ACC112 (cell line): ENCODE measurements at regions not wholly inside any gene's neighbourhood (a gene's known extent, or its start where the extent isn't known, plus 50 kb on each side); places are given as distances from the start of the nearest gene placed in this dataset.
A peak's percentile ranks its signal among the peaks of the same experiment; 100 is the strongest.

Experiments
- H2AFZ ChIP-seq: fragments of 200-600 bp; sonication (generic); one replicate; pipeline ENCODE4 v1.6.0; 2017; ENCODE audit warnings: antibody characterized with exemption, low read length; ENCODE audit not compliant: unreplicated experiment
- H3K27ac ChIP-seq: fragments of 200-600 bp; sonication (generic); 2 replicates; pipeline ENCODE4 v1.5.1; 2014; ENCODE audit warnings: low read depth, mild to moderate bottlenecking, antibody characterized with exemption, low read length, moderate library complexity
- H3K27me3 ChIP-seq: fragments of 200-600 bp; sonication (generic); 2 replicates; pipeline ENCODE4 v1.6.1; 2014; ENCODE audit warnings: mild to moderate bottlenecking, antibody characterized with exemption, low read length, moderate library complexity, mixed read lengths; ENCODE audit not compliant: insufficient read depth
- H3K36me3 ChIP-seq: fragments of 200-600 bp; sonication (generic); 2 replicates; pipeline ENCODE4 v1.6.1; 2016; ENCODE audit warnings: mild to moderate bottlenecking, antibody characterized with exemption, low read length, moderate library complexity, mixed read lengths; ENCODE audit not compliant: insufficient read depth
- H3K4me1 ChIP-seq: fragments of 200-600 bp; sonication (generic); one replicate; pipeline ENCODE4 v1.6.1; 2016; ENCODE audit warnings: low read length, mixed read lengths; ENCODE audit not compliant: insufficient read depth, unreplicated experiment, control insufficient read depth
- H3K4me3 ChIP-seq: fragments of 200-600 bp; sonication (generic); 2 replicates; pipeline ENCODE4 v1.5.1; 2014; ENCODE audit warnings: mild to moderate bottlenecking, low read depth, low read length
- H3K79me2 ChIP-seq: fragments of 200-600 bp; sonication (generic); one replicate; pipeline ENCODE4 v1.6.0; 2016; ENCODE audit warnings: low read length; ENCODE audit not compliant: control insufficient read depth, unreplicated experiment, insufficient read depth

DNA sequence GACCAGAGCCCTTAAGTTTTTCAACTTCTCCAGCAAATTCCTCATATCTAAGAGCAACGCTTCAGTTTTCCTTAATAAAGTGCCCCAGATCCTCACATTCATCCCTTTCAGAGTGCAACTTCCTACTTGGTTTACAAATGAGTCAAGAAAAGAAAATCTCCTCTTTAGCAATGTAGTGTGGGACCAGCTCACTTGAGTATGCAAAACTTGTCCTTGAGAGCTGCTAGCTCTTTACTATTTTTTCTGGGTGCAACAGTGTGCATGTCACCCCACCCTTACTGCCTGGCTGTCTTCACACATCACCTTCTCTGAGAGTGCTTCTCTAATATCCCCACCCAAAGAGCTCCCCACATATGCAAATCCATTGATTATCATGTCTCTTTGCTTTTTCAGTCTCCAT is 203.1 kb upstream of the CAMK1G start:
- H3K4me3 ChIP-seq: no peak overlapping the region
- H3K27ac ChIP-seq: no peak overlapping the region
- no peaks in the 10 kb centered on the region for H3K36me3 ChIP-seq
- no peaks in the 10 kb centered on the region for H3K79me2 ChIP-seq
- H3K4me1 ChIP-seq: peaks cover 24% of the 10 kb centered on the region
- no peaks in the 10 kb centered on the region for H3K27me3 ChIP-seq
- no peak overlapping the region for H2AFZ ChIP-seq

DNA sequence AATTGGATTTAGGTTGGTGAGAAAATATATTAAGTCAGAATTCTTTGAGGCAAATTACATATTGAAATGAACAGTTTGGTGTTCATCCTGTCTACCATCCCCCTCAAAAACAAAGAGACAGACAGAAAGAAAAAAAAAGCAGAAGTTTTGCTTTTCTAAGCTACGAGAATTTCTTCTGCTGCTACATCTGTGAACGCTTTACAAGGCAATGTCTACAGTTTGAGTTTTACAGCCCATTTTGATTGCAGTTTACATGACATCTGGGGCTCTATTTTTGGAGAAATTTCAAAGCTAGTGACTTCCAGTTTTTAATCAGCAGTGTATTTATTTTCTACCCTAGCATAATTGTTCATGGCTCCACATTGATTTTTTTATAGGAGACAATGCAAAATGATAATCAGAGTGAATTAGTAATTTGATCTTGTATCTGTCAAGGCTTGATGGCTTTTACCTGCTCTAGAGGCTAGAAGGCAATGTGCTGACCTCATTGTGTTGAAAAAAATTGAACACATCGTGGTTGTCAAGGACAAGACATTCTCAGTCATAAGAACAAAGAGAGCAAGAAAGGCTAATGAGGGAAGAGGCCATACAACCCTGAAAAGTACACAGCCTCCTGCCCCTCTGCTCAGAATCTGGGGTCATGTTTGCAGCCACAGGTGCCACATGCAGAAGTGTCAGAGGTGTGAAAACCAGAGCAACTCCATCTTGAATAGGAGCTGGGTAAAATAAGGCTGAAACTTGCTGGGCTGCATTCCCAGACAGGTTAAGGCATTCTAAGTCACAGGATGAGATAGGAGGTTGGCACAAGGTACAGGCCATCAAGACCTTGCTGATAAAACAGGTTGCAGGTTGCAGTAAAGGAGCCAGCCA is 201.0 kb upstream of the CAMK1G start:
- Histone ChIP-seq H2AFZ (peak overlapping the region; percentile 31), H3K36me3 (no peaks in the 10 kb centered on the region), H3K4me1 (peaks cover 16% of the 10 kb centered on the region), H3K27me3 (no peaks in the 10 kb centered on the region), H3K79me2 (no peaks in the 10 kb centered on the region), H3K4me3 (no peak overlapping the region), H3K27ac (no peak overlapping the region)

DNA sequence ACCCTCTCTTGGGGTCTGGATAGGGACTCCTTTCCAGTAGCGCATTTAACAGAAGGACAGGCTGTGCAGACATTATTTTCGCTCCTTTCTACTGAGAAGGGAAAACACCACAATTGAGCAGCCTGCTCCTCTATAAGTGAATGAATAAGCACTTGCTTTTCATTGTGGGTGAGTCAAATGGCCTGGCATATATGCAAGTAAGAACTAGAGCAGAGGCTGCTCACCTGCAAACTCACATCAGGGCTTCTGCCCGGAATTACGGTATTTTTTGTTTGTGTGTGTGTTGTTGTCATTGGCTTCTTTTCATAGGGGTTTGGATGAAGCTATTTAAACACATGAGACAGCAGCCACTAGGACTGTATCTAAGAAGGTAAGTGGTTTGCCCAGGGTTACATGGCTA is 200.1 kb upstream of the CAMK1G start:
- peak overlapping the region; percentile 88 for H2AFZ ChIP-seq
- no peak overlapping the region for H3K27ac ChIP-seq
- peaks cover 25% of the 10 kb centered on the region for H3K4me1 ChIP-seq

DNA sequence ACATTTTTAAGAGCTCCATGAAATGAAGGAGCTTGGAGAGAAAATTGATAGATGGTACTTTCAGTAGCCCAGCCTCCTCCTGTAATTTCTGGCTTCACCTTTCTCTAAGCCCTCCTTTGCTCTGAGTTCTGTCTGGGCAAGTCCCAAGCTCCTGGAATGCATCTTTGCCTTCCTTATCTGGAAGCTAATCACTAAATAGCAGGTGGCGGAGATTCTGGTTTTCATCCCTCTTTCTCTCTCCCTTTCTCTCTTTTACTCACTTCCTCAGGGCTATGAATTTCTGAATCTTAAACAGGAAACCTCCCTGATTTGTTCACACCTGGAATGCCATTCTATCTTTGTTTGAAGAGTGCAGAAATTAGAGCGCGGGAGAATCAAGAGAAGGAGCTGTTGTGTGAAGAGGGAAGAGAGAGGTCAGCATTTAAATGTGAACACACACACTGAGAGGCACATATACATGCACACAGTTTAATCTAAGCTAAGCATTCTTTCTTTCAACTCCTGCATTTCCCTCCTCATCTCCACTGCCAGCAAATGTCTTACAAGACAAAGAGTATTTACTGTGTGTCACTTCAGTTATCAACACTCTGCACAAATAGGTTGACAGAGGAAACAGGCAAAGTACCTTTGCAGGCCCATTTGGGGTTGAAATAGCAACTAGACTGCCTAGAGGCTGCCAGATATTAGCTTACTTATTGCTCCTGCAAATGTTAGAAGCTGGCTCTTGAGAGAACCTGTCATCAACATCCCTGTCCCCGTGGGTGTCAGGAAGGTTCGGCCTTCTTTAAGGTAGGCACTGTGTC is 199.4 kb upstream of the CAMK1G start:
- Histone ChIP-seq H3K79me2 (no peaks in the 10 kb centered on the region), H3K27ac (no peak overlapping the region), H3K27me3 (no peaks in the 10 kb centered on the region), H3K4me1 (peaks cover 32% of the 10 kb centered on the region), H2AFZ (peak overlapping the region; percentile 88), H3K4me3 (no peak overlapping the region), H3K36me3 (no peaks in the 10 kb centered on the region)

More for the DNA sequence above, 200.1 kb upstream of the CAMK1G start:
- H3K27me3 ChIP-seq: no peaks in the 10 kb centered on the region
- H3K79me2 ChIP-seq: no peaks in the 10 kb centered on the region
- no peaks in the 10 kb centered on the region for H3K36me3 ChIP-seq
- H3K4me3 ChIP-seq: peak overlapping the region; percentile 57

DNA sequence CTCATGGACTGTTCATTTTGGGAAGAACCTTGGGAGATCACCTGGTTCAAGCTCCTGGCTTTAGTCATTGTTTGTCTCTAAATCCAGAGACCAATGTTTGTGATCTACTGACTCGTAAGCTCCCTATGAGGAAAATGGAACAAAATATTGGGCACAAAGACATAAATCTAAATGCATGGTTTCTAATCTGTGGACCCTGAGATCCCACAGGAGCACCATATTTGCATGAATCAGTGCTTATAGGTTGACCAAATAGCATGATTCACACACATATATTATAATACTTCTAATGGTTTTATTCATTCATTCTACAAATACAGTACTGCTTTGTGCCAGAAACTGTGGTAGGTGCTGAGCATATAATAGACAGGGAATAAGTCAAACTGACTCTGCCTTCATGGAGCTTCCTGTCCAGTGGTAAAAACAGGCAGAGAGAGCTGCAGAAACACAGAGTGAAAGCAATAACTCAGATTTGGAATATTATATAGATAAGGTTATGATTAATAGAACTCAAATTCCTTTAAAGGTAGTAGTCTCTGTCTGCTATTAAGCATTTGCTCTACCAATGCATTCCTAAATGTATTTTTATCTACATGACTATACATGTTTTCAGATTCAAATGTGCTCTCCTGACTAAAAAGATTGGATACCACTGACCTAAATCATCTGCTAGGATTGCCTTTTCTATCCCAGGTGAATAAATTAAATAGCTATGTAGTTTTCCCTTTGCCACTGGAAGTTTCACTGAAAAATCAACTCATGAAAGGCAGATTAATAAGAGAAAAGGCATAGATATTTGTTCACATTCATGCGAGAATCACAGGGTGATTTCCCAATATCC is 198.6 kb upstream of the CAMK1G start:
- H3K4me1 ChIP-seq: peaks cover 40% of the 10 kb centered on the region
- no peak overlapping the region for H2AFZ ChIP-seq
- H3K36me3 ChIP-seq: no peaks in the 10 kb centered on the region
- H3K27ac ChIP-seq: no peak overlapping the region
- H3K27me3 ChIP-seq: no peaks in the 10 kb centered on the region
- no peak overlapping the region for H3K4me3 ChIP-seq
- no peaks in the 10 kb centered on the region for H3K79me2 ChIP-seq

DNA sequence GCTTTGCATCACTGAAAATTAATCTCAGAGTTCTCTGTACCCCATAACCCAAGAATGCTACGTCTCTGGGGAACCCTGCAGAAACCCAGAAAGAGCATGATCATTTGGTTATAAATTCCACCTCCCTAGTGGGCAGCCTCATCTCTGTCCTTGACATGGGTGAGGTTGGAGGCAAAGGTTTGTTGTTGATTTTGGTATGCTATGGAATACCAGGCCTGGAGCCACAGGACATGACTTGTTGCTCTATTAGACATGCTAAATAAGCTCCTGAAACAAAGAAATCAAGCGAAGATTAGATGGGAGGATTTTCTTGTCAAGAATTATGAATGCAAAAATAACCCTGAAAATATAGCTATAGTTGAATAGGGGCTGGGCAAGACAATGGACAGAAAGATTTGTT is 197.4 kb upstream of the CAMK1G start:
- Histone ChIP-seq H2AFZ (no peak overlapping the region), H3K27ac (no peak overlapping the region), H3K27me3 (no peaks in the 10 kb centered on the region), H3K4me1 (peaks cover 41% of the 10 kb centered on the region), H3K4me3 (no peak overlapping the region), H3K79me2 (no peaks in the 10 kb centered on the region), H3K36me3 (no peaks in the 10 kb centered on the region)

DNA sequence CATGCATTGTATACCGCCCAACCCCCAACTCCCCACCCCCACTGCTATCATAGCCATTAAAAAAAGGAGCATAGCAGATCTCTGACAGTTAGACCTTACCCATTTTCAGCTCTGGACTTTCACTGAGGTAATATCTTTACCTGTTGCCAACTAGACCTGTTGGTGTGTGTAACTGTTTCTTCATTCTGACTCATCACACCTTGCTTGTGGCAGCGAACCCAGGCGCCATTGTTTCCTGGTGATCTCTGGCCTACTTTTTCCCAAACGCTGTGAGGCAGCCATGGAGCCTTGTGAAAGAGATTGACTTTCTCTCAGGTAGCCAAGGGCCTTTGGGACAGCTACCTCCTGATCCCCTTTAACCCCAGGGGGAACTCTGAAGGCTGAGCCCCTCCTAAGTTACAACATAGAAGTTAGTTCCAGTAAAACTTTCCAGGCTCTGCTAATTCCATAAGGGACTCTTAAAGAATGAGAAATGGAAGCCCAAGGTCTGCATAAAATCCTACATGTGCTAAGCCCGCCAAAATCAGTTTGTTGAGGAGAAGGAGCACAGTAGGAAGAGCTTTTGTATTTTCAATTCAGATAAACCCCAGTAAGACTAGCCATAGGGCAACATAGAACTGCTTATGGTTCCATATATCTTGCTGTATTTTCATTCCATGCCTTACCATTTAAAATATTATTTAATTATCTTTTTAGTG is 196.1 kb upstream of the CAMK1G start:
- Histone ChIP-seq H2AFZ (no peak overlapping the region), H3K79me2 (no peaks in the 10 kb centered on the region), H3K27ac (no peak overlapping the region), H3K4me3 (no peak overlapping the region), H3K36me3 (no peaks in the 10 kb centered on the region), H3K4me1 (peaks cover 41% of the 10 kb centered on the region), H3K27me3 (no peaks in the 10 kb centered on the region)

DNA sequence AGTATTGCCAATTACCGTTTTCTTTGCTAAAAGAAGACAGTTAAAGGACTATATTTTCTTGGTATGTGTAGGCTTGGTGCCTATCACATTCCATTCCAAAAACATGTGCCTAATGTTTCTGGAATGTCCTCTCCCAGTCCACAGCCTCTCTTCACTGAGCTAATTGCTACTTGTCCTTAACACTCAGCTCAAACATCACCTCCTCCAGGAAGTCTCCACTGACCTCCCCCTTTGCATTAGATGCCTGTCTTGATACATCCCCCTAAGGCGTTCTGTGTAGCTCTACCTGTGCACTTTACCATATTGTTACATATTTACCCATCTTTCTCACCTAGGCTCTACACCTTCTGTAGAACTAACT is 195.6 kb upstream of the CAMK1G start:
- no peaks in the 10 kb centered on the region for H3K27me3 ChIP-seq
- peaks cover 41% of the 10 kb centered on the region for H3K4me1 ChIP-seq
- 0 out of 2 replicates have a peak overlapping the region, but pooled peaks have one; percentile 13 for H3K4me3 ChIP-seq
- H3K36me3 ChIP-seq: no peaks in the 10 kb centered on the region
- peak overlapping the region; percentile 66 for H3K27ac ChIP-seq
- H2AFZ ChIP-seq: no peak overlapping the region
- no peaks in the 10 kb centered on the region for H3K79me2 ChIP-seq

DNA sequence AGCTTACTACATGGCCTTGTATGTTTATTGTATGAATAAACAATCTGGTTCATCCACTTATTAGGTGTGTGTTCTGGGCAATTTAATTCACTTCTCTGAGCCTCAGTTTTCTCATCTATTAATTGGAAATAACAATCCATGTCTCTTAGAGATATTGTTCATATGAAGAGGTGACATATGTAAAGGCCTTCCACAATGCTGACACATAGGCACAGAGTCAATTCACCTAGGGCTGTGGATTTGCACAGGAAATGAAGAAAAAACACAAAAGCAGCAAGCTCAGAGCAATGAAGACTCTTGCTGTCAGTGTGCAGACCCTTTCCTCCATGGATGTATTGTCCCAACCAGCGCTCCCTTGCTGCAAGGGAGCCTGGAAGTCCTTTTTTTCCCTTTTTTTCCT is 195.2 kb upstream of the CAMK1G start:
- Histone ChIP-seq H3K4me3 (0 out of 2 replicates have a peak overlapping the region, but pooled peaks have one; percentile 13), H3K4me1 (peaks cover 37% of the 10 kb centered on the region), H2AFZ (peak overlapping the region; percentile 47), H3K79me2 (no peaks in the 10 kb centered on the region), H3K27ac (peak overlapping the region; percentile 66), H3K36me3 (no peaks in the 10 kb centered on the region), H3K27me3 (no peaks in the 10 kb centered on the region)

DNA sequence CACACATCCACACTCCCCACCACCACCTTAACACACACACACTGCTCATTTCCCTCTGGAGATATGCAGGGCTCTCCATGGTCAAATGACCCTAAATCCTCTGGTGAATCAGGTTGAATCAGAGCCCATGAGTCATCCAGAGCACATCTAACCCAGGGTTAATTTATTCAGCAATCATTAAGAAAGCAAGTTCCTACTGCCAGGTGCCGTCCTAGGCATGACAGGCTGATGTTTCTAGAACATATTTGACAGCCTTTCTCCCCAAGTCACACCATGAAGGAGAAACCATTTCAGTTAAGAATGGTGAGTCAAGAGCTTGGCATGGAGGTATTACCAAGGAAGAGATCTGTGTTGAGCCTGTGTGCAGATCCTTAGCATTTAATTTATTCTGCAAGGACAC is 194.3 kb upstream of the CAMK1G start:
- Histone ChIP-seq H2AFZ (no peak overlapping the region), H3K27ac (peak overlapping the region; percentile 66), H3K27me3 (no peaks in the 10 kb centered on the region), H3K4me1 (peaks cover 29% of the 10 kb centered on the region), H3K36me3 (no peaks in the 10 kb centered on the region), H3K4me3 (0 out of 2 replicates have a peak overlapping the region, but pooled peaks have one; percentile 13), H3K79me2 (no peaks in the 10 kb centered on the region)
